ENCODE measurements at regions not wholly inside any gene's neighbourhood (a gene's known extent, or its start where the extent isn't known, plus 50 kb on each side); places are given as distances from the start of the nearest gene placed in this dataset.
A peak's percentile ranks its signal among the peaks of the same experiment; 100 is the strongest.

DNA sequence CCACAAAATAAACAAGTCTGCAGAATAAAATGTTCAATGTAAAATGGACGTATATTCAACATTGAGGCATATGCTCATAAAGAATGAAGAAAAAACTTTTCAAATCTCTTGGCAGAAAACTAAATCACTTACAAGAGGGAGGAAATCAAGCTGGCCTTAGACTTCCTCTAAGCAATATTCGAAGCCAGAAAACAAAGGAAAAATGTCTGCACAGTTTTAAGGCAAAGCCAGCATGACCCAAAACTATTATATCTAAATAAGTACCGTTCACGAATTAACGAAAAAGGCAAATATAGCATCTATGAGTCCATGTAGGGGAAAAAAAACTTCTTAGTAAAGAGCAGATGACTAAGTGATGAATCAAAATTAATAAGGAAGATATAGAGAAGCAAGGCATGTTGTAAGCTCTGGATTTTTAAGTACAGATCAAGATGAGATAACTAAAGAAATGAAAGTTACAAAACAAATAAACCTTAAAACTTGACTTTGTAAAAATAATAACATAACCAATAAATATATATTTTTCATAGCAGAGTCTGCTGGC lies 101.3 kb downstream of the KCNRG start:
- intact Hi-C loops (cut with micrococcal nuclease), result no loop called here
- H3K27ac ChIP-seq (ENCODE audit: low read length), result no peak overlapping the region

GRCh38 chr13:50119591-50119990 lies 104.3 kb downstream of the KCNRG start:
- intact Hi-C loops (cut with micrococcal nuclease), result no loop called here

More for the DNA sequence above, 101.3 kb downstream of the KCNRG start:
- Mint-ChIP-seq H3K4me3 (no peak overlapping the region), H3K27me3 (ENCODE audit: low read depth in 2 of 2) (no peaks in the 10 kb centered on the region), H3K27ac (no peak overlapping the region), H3K36me3 (no peaks in the 10 kb centered on the region), H3K4me1 (peaks cover 5% of the 10 kb centered on the region in 2 donors), H3K9me3 (no peaks in the 10 kb centered on the region)
- WGBS (ENCODE audit: insufficient coverage), result 33% methylated on average over 3 of the region's 5 CpGs
- no peak for ATAC-seq
- no peak for TF ChIP-seq CTCF (IDR thresholded peaks at IDR 0.05)
- no peak overlapping the region for H3K4me3 ChIP-seq (ENCODE audit: low read length)
- H3K27me3 ChIP-seq (ENCODE audit: control insufficient read depth, insufficient read depth, low read length), result no peaks in the 10 kb centered on the region
- no peaks in the 10 kb centered on the region for H3K36me3 ChIP-seq (ENCODE audit: control insufficient read depth, insufficient read depth, low read length)
- no peak for DNase-seq
- peaks cover 2% of the 10 kb centered on the region for H3K4me1 ChIP-seq (ENCODE audit: control insufficient read depth, insufficient read depth, low read length)
- no peaks in the 10 kb centered on the region for H3K9me3 ChIP-seq (ENCODE audit: control insufficient read depth, insufficient read depth, low read length)

DNA sequence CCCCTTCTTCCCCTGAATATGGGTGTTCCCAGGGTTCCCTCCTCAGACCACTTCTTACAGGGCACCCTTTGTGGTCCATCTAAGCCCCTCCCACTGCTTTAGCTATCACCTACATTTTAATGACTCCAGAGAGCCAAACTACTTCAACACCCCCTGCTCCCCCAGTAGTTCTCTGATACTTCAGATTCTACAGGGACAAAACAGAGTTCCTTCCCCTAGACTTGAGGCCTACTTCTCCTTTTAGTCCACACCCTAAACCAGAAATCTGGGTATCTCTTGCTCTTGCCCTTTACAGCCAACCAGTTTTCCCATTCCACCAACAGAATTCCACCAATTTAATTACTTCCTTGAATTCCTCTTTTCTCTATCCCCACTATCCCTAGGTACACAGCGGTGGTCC lies 107.2 kb downstream of the KCNRG start:
- no peaks in the 10 kb centered on the region for H3K27me3 ChIP-seq (ENCODE audit: control insufficient read depth, insufficient read depth, low read length)
- ATAC-seq, result no peak
- Mint-ChIP-seq H3K4me3 (peak overlapping the region; percentile 29), H3K9me3 (no peaks in the 10 kb centered on the region), H3K27ac (peak overlapping the region; percentile 93 to 98), H3K4me1 (peaks cover 38 to 39% of the 10 kb centered on the region in 2 donors), H3K27me3 (ENCODE audit: low read depth in 2 of 2) (no peaks in the 10 kb centered on the region), H3K36me3 (no peaks in the 10 kb centered on the region)
- no peak for TF ChIP-seq CTCF (IDR thresholded peaks at IDR 0.05)
- no peaks in the 10 kb centered on the region for H3K9me3 ChIP-seq (ENCODE audit: control insufficient read depth, insufficient read depth, low read length)
- H3K4me3 ChIP-seq (ENCODE audit: low read length), result no peak overlapping the region
- H3K4me1 ChIP-seq (ENCODE audit: control insufficient read depth, insufficient read depth, low read length), result peaks cover 26% of the 10 kb centered on the region
- no peak for DNase-seq
- H3K36me3 ChIP-seq (ENCODE audit: control insufficient read depth, insufficient read depth, low read length), result no peaks in the 10 kb centered on the region
- 100% methylated on average over 1 of the region's 1 CpG for WGBS (ENCODE audit: insufficient coverage)
- peak overlapping the region; percentile 95 for H3K27ac ChIP-seq (ENCODE audit: low read length)
- intact Hi-C loops (cut with micrococcal nuclease), result loop anchor here (5.0 to 10.0 kb wide), 5 partner anchors 112 to 678 kb away; partner anchors contain the start of genes CAB39L, KPNA3, SETDB2 and SPRYD7

More at GRCh38 chr13:50119591-50119990, 104.3 kb downstream of the KCNRG start:
- TF ChIP-seq CTCF (IDR thresholded peaks at IDR 0.05), result no peak
- H3K4me1 ChIP-seq (ENCODE audit: control insufficient read depth, insufficient read depth, low read length), result peaks cover 11% of the 10 kb centered on the region
- no peaks in the 10 kb centered on the region for H3K27me3 ChIP-seq (ENCODE audit: control insufficient read depth, insufficient read depth, low read length)
- peaks cover 26 to 27% of the 10 kb centered on the region in 2 donors for H3K4me1 Mint-ChIP-seq
- no peak overlapping the region for H3K4me3 Mint-ChIP-seq
- ATAC-seq (no peak), DNase-seq (no peak)
- WGBS (ENCODE audit: insufficient coverage), result 73% methylated on average over 2 of the region's 3 CpGs
- no peaks in the 10 kb centered on the region for H3K9me3 ChIP-seq (ENCODE audit: control insufficient read depth, insufficient read depth, low read length)
- no peaks in the 10 kb centered on the region for H3K36me3 Mint-ChIP-seq
- no peaks in the 10 kb centered on the region for H3K36me3 ChIP-seq (ENCODE audit: control insufficient read depth, insufficient read depth, low read length)
- H3K9me3 Mint-ChIP-seq, result no peaks in the 10 kb centered on the region
- no peak overlapping the region for H3K27ac Mint-ChIP-seq
- no peak overlapping the region for H3K4me3 ChIP-seq (ENCODE audit: low read length)
- H3K27ac ChIP-seq (ENCODE audit: low read length), result no peak overlapping the region
- H3K27me3 Mint-ChIP-seq (ENCODE audit: low read depth in 2 of 2), result no peaks in the 10 kb centered on the region

- Histone ChIP-seq H3K27me3 (ENCODE audit: control insufficient read depth, insufficient read depth, low read length) (no peaks in the 10 kb centered on the region), H3K4me3 (ENCODE audit: low read length) (no peak overlapping the region), H3K4me1 (ENCODE audit: control insufficient read depth, insufficient read depth, low read length) (peaks cover 31% of the 10 kb centered on the region), H3K9me3 (ENCODE audit: control insufficient read depth, insufficient read depth, low read length) (no peaks in the 10 kb centered on the region), H3K36me3 (ENCODE audit: control insufficient read depth, insufficient read depth, low read length) (no peaks in the 10 kb centered on the region), H3K27ac (ENCODE audit: low read length) (peak overlapping the region; percentile 95)
- no peaks in the 10 kb centered on the region for H3K9me3 Mint-ChIP-seq
- ATAC-seq (no peak), DNase-seq (no peak)
- H3K4me1 Mint-ChIP-seq, result peaks cover 39 to 40% of the 10 kb centered on the region in 2 donors
- intact Hi-C loops (cut with micrococcal nuclease), result loop anchor here (1.0 to 10.0 kb wide), 6 partner anchors 41 to 678 kb away; partner anchors contain the start of genes CAB39L, KPNA3, SETDB2 and SPRYD7
- no peaks in the 10 kb centered on the region for H3K27me3 Mint-ChIP-seq (ENCODE audit: low read depth in 2 of 2)
- peak overlapping the region; percentile 93 to 98 for H3K27ac Mint-ChIP-seq
- peak overlapping the region; percentile 90 for H3K4me3 Mint-ChIP-seq
- no peak for TF ChIP-seq CTCF (IDR thresholded peaks at IDR 0.05)
- 80% methylated on average over 2 of the region's 3 CpGs for WGBS (ENCODE audit: insufficient coverage)
- no peaks in the 10 kb centered on the region for H3K36me3 Mint-ChIP-seq
Observed at GRCh38 chr13:50123002-50123401, 107.8 kb downstream of the KCNRG start.
